DOHH2 (cell line): ENCODE measurements at regions not wholly inside any gene's neighbourhood (a gene's known extent, or its start where the extent isn't known, plus 50 kb on each side); places are given as distances from the start of the nearest gene placed in this dataset.
"Not testable (repeated sequence)": the region's sequence is repeated elsewhere in the genome, so short reads cannot be mapped to it uniquely, and the experiment has no call there.

Source experiments
- H3F3A ChIP-seq: fragments of 200-600 bp; sonication (generic), shearing (Covaris generic); 2 replicates; pipeline ENCODE4 v1.6.0; 2016; ENCODE audit warnings: antibody characterized with exemption, mild to moderate bottlenecking; ENCODE audit not compliant: control insufficient read depth, insufficient read depth
- H3K27ac ChIP-seq: fragments of 200-600 bp; sonication (generic); 2 replicates; pipeline ENCODE4 v1.5.1; 2014; ENCODE audit warnings: low read depth, mild to moderate bottlenecking, low read length, moderate library complexity
- H3K27me3 ChIP-seq: fragments of 200-600 bp; sonication (generic); 2 replicates; pipeline ENCODE4 v1.6.1; 2014; ENCODE audit warnings: mild to moderate bottlenecking, low read length, mixed read lengths; ENCODE audit not compliant: control insufficient read depth
- H3K36me3 ChIP-seq: fragments of 200-600 bp; sonication (generic); 2 replicates; pipeline ENCODE4 v1.6.1; 2014; ENCODE audit warnings: mild to moderate bottlenecking, low read length, moderate library complexity, mixed read lengths; ENCODE audit not compliant: control insufficient read depth
- H3K4me1 ChIP-seq: fragments of 200-600 bp; sonication (generic); 2 replicates; pipeline ENCODE4 v1.6.1; 2014; ENCODE audit warnings: mild to moderate bottlenecking, low read length, mixed read lengths; ENCODE audit not compliant: control insufficient read depth
- H3K4me2 ChIP-seq: fragments of 200-600 bp; sonication (generic); 2 replicates; pipeline ENCODE4 v1.6.0; 2014; ENCODE audit warnings: mild to moderate bottlenecking, low read length, moderate library complexity
- H3K4me3 ChIP-seq: fragments of 200-600 bp; sonication (generic); 2 replicates; pipeline ENCODE4 v1.5.1; 2014; ENCODE audit warnings: mild to moderate bottlenecking, low read length, mixed read lengths
- H3K79me2 ChIP-seq: fragments of 200-600 bp; sonication (generic); 2 replicates; pipeline ENCODE4 v1.6.1; 2014; ENCODE audit warnings: mild to moderate bottlenecking, low read length, mixed read lengths; ENCODE audit not compliant: control insufficient read depth
- H3K9me2 ChIP-seq: fragments of 200-600 bp; sonication (generic); replicated peaks from 2 replicates; pipeline ENCODE4 v1.6.1; 2014; ENCODE audit warnings: mild to moderate bottlenecking, low read length, mixed read lengths; ENCODE audit not compliant: control insufficient read depth
- H3K9me3 ChIP-seq: fragments of 200-600 bp; sonication (generic); 2 replicates; pipeline ENCODE4 v1.6.1; 2014; ENCODE audit warnings: antibody characterized with exemption, low read length, mixed read lengths; ENCODE audit not compliant: control insufficient read depth, insufficient read depth
- H4K20me1 ChIP-seq: fragments of 200-600 bp; sonication (generic); 2 replicates; pipeline ENCODE4 v1.6.0; 2014; ENCODE audit warnings: low read depth, mild to moderate bottlenecking, antibody characterized with exemption, low read length, moderate library complexity; ENCODE audit not compliant: control insufficient read depth, insufficient read depth
- EZH2phosphoT487 ChIP-seq: fragments of 200-600 bp; sonication (generic); IDR thresholded peaks from 2 replicates; pipeline ENCODE4 v1.6.1; 2017; ENCODE audit warnings: borderline replicate concordance, mild to moderate bottlenecking, antibody characterized with exemption, low read length, moderate library complexity, mixed read lengths
- TF ChIP-seq, protein P1 (sequence below): fragments of 200-600 bp; sonication (generic); IDR thresholded peaks from one replicate; pipeline ENCODE4 v1.5.1; 2014; ENCODE audit warnings: antibody characterized with exemption, mild to moderate bottlenecking, low read depth, low read length; ENCODE audit not compliant: poor library complexity, severe bottlenecking

- no peak overlapping the region for H3K4me3 ChIP-seq
- TF ChIP-seq EZH2phosphoT487 = no peak
- TF ChIP-seq, protein P1, sequence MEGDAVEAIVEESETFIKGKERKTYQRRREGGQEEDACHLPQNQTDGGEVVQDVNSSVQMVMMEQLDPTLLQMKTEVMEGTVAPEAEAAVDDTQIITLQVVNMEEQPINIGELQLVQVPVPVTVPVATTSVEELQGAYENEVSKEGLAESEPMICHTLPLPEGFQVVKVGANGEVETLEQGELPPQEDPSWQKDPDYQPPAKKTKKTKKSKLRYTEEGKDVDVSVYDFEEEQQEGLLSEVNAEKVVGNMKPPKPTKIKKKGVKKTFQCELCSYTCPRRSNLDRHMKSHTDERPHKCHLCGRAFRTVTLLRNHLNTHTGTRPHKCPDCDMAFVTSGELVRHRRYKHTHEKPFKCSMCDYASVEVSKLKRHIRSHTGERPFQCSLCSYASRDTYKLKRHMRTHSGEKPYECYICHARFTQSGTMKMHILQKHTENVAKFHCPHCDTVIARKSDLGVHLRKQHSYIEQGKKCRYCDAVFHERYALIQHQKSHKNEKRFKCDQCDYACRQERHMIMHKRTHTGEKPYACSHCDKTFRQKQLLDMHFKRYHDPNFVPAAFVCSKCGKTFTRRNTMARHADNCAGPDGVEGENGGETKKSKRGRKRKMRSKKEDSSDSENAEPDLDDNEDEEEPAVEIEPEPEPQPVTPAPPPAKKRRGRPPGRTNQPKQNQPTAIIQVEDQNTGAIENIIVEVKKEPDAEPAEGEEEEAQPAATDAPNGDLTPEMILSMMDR = no peak
- H3K27ac ChIP-seq = no peak overlapping the region
Measured at GRCh38 chr3:550471-550870, 353.9 kb downstream of the CHL1 start.

GRCh38 chr3:557972-558371 is 361.4 kb downstream of the CHL1 start:
- H3K4me2 ChIP-seq = no peak overlapping the region
- H3K79me2 ChIP-seq = no peaks in the 10 kb centered on the region
- H3K9me3 ChIP-seq = no peaks in the 10 kb centered on the region

More at GRCh38 chr3:550471-550870, 353.9 kb downstream of the CHL1 start:
- no peaks in the 10 kb centered on the region for H3K79me2 ChIP-seq
- H3K9me2 ChIP-seq = no peaks in the 10 kb centered on the region
- no peaks in the 10 kb centered on the region for H4K20me1 ChIP-seq
- no peak overlapping the region for H3K4me2 ChIP-seq
- H3K4me1 ChIP-seq = no peaks in the 10 kb centered on the region
- no peaks in the 10 kb centered on the region for H3F3A ChIP-seq
- no peaks in the 10 kb centered on the region for H3K27me3 ChIP-seq
- no peaks in the 10 kb centered on the region for H3K36me3 ChIP-seq
- no peaks in the 10 kb centered on the region for H3K9me3 ChIP-seq

DNA sequence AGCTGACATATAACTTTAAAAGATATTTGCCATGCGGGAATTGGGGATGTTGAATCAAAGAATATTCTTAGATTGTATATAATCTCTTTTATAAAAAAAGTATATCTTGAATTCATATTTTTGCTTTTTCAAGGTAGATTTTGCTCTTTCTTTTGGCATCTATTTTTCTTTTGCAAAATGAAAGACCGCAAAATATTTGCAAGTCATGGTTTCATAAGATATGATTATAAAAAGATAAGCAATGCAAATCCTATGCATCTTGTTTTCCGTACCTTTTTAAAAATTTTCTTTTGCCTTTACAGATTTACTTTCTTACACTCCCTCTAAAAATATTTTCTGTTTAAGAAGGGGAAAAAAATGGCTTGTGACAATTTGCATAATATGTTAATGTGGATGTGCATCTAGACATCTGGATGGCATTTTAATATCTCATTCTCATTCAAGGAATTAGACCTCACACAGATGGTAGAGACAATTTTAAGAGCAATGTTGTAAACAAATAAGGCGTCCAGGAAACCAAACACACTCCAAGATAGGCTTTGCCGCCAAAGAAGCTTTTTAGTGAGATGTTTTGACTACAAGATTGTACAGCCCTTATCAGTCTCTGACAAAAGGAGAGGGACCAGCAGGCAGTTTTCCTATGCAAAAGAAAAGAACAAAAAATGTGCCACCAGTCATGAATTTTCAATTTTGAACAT is 371.1 kb downstream of the CHL1 start:
- H3F3A ChIP-seq = no peaks in the 10 kb centered on the region
- H4K20me1 ChIP-seq = no peaks in the 10 kb centered on the region
- H3K4me1 ChIP-seq = no peaks in the 10 kb centered on the region
- no peak overlapping the region for H3K4me3 ChIP-seq
- no peaks in the 10 kb centered on the region for H3K9me3 ChIP-seq
- H3K79me2 ChIP-seq = no peaks in the 10 kb centered on the region
- TF ChIP-seq EZH2phosphoT487 = no peak
- TF ChIP-seq, protein P1 = no peak
- no peak overlapping the region for H3K4me2 ChIP-seq
- H3K27ac ChIP-seq = no peak overlapping the region
- H3K36me3 ChIP-seq = no peaks in the 10 kb centered on the region
- no peaks in the 10 kb centered on the region for H3K27me3 ChIP-seq
- no peaks in the 10 kb centered on the region for H3K9me2 ChIP-seq

More at GRCh38 chr3:557972-558371, 361.4 kb downstream of the CHL1 start:
- Histone ChIP-seq H3K4me3 (no peak overlapping the region), H3K9me2 (no peaks in the 10 kb centered on the region), H3F3A (no peaks in the 10 kb centered on the region), H3K27ac (no peak overlapping the region), H4K20me1 (no peaks in the 10 kb centered on the region), H3K4me1 (no peaks in the 10 kb centered on the region), H3K27me3 (no peaks in the 10 kb centered on the region), H3K36me3 (no peaks in the 10 kb centered on the region)
- TF ChIP-seq, protein P1 = no peak
- no peak for TF ChIP-seq EZH2phosphoT487

DNA sequence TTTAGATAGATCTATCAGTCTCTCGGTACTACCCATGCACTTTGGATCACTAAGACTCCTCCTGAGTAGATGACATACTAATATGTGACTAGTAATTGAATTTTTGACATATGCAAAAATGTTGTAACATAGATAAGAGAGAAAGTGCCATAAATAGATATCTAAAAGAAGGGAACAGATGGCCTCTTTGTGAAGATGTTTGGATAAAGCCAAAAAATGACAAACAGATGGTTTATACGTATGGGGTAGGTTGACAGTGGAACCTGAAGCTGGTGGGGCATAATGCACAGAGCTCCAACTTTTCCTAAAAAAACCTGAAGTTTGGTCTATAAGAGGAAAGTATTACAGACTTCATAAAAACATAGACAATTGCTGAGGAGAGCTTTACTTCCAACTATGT is 383.0 kb downstream of the CHL1 start:
- H3K4me1 ChIP-seq, H3K36me3 ChIP-seq, H3K9me2 ChIP-seq, H4K20me1 ChIP-seq, H3K27ac ChIP-seq, H3K79me2 ChIP-seq, H3K4me2 ChIP-seq, H3K9me3 ChIP-seq, H3K27me3 ChIP-seq, H3F3A ChIP-seq, H3K4me3 ChIP-seq: not testable (repeated sequence)

DNA sequence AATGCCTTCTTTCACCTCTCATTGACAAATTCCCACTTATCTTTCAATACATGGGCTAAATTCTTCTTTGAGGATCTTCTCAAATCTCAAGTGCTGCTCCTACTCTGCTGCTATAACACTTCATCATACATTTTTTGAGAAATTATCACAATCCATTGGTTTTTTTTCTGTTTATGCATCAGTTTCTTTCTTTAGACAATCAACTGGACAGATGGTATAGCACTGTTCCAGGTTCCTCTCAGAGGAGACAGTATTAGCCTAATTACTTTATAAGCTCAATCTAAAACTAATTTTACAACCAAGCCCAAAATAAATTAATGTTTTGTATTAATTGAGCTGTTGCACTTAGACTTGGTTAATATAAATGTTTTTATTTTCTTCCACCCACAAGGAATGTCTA is 392.5 kb downstream of the CHL1 start:
- H3F3A ChIP-seq, H3K9me2 ChIP-seq, H3K36me3 ChIP-seq, H3K4me3 ChIP-seq, H3K4me2 ChIP-seq, H3K27me3 ChIP-seq, H3K9me3 ChIP-seq, H3K27ac ChIP-seq, H4K20me1 ChIP-seq, H3K4me1 ChIP-seq, H3K79me2 ChIP-seq: not testable (repeated sequence)

DNA sequence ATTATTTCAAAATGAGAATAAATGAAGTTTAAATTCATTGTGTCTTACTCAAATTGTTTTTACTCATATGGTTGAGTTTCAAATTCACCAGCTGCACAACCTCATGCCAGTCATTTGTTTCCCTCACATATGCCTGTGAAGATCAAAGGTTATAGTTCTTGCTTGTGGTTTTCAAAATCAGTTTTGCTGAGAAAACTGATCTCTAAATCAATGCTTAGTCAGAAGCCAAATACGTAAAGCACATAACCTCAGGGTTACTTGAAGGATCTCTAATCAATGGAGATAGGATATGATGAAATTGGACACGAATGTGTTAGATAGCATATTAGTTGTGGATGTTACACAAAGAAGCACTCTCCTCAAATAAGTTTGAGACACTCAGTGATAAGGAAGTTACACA is 400.7 kb downstream of the CHL1 start:
- H3K27ac ChIP-seq, H3F3A ChIP-seq, H3K4me1 ChIP-seq, H4K20me1 ChIP-seq, H3K4me2 ChIP-seq, H3K4me3 ChIP-seq, H3K79me2 ChIP-seq, H3K27me3 ChIP-seq, H3K36me3 ChIP-seq, H3K9me2 ChIP-seq, H3K9me3 ChIP-seq: not testable (repeated sequence)
